HG03558 (cell line): ENCODE measurements at regions not wholly inside any gene's neighbourhood (a gene's known extent, or its start where the extent isn't known, plus 50 kb on each side); places are given as distances from the start of the nearest gene placed in this dataset.
"Not testable (repeated sequence)": the region's sequence is repeated elsewhere in the genome, so short reads cannot be mapped to it uniquely, and the experiment has no call there.

Source experiments
- ATAC-seq: cut with Tn5 transposase; IDR thresholded peaks from one replicate; pipeline ENCODE4 v1.9.1; 2021; ENCODE audit warnings: moderate number of reproducible peaks; ENCODE audit not compliant: unreplicated experiment; ENCODE audit errors: extremely low read depth

DNA sequence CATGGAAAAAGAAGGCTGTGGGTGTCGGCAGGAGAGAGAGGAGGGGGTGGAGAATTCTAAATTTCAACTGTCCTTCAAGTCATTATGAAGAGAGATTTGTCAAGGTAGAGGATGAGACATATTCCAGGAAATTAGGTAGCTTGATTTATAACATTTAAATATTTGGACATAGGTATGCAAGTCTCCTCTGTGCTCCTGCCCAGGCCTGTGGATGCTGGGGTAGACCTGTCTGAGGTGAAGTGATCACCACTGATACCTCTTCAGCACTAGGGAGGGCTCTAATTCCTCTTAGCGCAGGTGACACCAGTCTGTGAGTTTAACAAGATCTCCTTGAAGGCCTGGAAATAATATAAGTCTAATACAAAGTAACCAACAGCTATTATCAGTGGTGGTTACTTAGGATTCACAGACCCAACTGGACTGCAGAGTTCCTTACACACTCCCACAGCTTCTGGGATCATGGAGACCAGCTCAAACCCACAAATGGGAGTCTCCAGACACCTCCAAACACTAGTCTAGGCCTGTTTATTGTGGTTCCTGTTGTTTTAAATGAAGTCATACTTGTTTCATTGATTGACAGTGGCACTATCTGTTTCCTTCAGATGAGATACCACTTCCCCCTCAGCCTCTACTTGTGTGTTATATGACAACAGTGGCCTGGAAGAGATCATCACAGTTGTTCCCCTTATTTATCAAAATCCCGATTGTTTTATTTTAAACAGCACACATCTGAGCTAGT lies 104.1 kb upstream of the ITPRID2 start:
- ATAC-seq, result no peak

DNA sequence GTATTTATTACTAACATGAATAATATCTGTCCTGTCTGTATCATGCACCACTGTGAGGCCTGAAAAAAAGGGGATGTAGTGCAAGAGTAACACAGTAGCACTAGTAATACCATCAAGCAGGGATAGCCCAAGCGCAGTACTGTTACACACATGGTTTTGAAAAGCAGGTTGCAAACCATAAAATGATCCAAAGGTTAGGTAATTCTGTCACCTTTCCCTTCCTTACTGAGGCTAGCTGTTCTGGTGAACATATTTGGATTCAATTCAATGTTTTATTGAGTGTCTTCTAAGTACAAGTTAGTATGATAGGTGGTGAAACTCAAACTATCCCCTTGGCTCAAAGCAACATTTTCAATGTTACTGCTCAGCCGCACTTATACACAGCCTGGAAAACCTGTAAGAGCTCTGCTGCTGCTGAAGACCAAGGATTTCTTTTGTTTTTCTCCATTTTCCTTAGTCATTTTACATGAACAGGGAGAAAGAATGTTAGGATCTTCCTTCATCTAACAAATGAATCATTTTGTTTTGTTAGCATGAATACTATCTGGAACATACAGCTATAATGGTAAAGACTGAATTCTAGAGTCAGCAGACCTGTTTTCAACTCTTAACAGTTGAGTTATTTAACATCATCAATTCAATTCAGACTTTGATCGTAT lies 102.5 kb upstream of the ITPRID2 start:
- ATAC-seq, result no peak

DNA sequence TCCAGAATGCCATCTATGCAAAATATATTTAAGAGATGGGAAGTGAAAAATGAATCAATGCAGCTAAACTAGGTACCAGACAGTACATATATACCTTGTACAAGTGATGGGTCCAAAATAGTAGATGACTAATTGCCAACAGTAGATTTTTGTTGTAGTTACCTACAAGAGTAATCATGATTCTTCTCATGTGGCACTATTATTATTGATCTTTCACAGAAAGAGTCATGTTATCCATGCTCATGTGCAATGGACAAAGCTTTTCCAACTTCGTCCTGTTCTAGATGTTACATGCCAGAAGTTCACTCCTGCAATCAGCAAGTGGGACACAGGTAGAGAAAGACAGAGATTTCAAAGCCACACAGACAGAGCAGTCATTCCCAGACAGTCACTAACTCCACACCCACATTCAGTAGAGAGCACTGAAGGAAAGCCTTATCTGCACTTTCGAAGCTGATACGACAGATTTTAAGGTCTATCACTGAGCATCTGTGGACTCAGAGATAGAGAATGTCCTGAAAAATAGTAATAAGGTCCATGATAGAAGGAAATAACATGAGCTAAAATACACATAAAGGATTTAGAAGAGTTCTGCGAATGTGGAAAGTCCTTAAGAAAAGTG lies 101.6 kb upstream of the ITPRID2 start:
- no peak for ATAC-seq

DNA sequence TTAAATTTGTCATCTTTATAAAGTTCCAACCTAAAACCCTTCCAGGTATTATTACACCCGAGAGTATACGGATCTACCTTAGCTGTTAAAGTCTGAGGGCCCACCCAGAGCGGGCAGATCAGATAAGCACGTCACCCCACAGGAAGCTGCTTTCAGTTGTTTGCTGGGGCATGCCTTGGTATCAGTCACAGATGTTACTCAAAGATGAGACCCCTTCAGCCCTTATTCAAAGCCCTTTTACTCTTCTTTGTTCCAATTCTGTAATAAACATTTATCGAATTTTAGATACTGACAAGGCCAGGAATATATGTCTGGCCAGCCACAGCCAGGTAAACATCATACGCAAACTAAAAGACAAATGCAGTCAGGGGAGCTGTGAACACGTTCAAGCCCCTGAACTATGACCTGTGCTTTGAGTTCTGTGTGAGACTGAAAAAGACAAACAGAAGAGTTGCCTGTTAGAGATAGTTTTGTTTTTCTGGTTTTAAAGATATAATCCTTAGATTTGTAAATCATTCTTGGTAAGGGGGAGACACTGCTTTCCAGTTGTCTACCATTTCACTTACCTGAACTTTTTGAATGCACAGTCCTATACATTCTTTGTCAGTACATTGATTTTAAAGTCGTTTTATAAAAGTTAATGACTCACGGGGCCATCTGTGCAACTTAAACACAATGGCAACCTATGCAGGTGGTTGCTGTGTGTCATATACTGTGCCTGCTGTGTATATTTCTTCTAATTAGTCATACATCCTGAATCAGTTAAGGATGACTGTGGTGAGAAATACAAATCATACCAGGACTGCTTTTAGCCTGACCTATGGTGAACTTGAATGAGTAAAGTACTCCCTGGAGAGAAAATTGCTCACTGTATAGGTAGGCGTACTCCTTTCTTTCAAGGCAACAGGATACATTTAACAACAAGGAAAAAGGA lies 100.5 kb upstream of the ITPRID2 start:
- peak; percentile 98 for ATAC-seq

DNA sequence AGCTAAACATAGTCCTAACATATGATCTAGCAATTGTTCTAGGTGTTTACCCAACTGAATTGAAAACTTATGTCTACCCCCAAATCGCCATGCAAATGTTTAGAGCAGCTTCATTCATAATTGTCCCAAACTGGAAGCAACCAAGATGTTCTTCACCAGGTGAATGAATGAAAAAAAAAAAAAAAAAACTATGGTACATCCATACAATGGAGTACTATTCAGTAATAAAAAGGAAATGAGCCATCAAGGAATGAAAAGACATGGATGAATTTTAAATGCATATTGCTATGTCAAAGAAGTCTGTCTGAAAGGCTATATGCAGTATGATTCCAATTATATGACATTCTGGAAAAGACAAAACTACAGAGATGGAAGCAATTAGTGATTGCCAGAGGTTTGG lies 98.6 kb upstream of the ITPRID2 start:
- no peak for ATAC-seq

DNA sequence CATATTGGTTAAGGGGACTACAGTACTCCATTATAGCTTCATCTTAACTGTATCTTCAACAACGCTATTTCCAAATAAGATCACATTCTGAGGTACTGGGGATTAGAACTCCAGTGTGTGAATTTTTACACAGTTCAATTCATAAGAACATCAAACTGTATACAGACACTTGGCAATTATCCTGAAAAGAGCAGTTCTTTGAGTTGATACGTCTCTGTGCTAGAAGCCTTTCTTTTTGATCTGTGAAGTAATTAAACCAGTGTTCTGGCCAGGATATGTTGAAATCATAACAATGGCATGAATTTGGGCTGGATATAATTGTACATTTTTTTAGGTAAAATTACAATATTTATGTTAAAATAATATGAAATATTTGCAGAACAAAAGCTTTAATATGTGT lies 93.5 kb upstream of the ITPRID2 start:
- no peak for ATAC-seq

DNA sequence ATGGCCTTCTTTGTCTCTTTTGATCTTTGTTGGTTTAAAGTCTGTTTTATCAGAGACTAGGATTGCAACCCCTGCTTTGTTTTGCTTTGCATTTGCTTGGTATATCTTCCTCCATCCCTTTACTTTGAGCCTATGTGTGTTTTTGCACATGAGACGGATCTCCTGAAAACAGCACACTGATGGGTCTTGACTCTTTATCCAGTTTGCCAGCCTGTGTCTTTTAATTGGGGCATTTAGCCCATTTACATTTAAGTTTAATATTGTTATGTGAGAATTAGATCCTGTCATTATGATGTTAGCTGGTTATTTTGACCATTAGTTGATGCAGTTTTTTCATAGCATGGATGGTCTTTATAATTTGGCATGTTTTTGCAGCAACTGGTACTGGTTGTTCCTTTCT lies 89.2 kb upstream of the ITPRID2 start:
- not testable (repeated sequence) for ATAC-seq

DNA sequence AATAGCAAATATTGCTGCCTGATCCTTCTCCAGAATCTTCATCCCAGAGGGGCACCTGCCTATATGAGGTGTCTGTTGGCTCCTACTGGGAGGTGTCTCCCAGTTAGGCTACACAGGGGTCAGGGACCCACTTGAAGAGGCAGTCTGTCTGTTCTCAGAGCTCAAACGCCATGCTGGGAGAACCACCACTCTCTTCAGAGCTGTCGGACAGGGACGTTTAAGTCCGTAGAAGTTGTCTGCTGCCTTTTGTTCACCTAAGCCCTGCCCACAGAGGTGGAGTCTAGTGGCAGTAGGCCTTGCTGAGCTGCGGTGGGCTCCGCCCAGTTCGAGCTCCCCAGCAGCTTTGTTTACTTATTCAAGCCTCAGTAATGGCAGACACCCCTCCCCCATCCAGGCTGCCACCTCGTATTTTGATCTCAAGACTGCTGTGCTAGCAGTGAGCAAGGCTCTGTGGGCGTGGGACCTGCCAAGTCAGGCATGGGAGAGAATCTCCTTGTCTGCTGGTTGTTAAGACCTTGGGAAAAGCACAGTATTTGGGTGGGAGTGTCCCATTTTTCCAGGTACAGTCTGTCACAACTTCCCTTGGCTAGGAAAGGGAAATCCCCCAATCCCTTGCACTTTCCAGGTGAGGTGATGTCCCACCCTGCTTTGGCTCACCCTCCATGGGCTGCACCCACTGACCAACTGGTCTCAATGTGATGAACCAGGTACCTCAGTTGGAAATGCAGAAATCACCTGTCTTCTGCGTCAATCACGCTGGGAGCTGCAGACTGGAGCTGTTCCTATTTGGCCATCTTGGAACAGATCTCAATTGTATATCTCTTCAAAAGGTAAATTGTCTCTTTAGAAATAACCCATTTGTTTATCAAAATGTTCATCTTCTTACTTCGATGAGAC lies 87.4 kb upstream of the ITPRID2 start:
- not testable (repeated sequence) for ATAC-seq

DNA sequence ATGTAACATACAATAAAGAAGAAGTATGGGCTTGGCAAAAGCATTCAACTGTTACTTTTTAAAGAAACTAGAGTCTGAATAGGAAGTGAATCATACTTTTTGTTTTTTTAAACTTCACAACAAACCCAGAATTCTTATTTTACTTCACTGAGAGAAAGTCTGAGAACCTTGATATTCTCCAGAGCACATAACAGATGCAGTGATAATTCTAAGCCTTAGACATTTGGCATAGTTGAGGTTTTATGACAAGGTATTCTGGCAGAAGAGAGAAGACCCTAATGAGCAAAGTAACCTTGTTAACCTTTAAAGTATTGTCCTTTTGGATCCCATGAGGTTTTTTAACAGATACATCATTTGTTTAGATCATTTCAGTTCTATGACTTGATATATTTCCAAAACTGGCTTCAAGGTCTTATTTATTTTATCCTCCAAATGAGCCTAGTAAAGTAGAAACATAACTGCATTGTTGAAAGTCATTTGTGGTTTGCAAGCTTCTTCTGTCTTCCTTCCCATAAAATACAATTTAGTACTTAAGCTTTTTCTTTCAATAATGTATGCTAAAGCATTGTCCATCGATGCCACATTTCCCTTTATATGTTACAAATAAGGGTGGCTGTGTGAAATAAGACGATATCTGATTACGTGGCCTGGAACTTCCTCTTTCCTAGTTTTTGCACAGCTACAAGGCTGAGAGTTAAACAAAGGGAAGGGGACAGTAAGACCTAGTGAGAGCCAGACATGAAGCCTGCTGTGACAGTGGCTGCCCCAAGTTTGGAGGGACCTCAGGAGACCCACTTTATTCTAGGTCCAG lies 86.1 kb upstream of the ITPRID2 start:
- ATAC-seq, result no peak

DNA sequence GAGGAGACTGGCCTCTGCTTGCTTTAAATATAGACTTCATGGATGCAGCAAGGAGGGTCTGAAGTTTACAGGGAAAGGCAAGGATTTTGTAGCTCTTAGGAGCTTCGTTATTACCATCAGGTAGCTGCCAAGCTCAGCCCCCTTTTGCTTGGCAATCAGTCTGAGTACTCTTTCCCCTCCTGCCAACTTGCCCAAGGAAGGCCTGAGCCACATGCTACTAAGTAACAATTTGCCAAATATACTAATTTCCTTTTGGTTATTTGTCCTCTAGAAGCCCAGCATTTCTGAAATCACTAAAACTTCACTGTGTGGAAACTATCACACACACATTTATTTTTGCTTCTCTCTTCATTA lies 85.5 kb upstream of the ITPRID2 start:
- ATAC-seq, result no peak

DNA sequence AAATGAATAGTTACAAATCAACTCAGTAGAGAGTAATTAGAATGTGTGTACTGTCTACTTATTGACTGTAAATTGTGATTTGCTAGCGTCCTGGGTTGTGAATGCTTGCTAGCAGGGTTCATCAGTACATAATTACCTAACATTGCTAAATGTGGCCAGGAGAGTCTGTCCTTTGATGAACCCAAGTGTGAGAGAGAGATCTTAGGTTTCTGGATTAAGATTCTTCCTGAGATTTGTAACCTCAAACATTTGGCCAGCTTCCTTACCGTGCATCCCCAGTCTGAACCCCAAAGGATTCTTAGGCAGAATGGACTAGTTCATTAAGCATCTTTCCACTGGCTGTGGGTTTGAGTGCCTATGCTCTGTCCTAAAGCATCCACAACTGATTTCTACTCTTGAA lies 84.0 kb upstream of the ITPRID2 start:
- no peak for ATAC-seq

DNA sequence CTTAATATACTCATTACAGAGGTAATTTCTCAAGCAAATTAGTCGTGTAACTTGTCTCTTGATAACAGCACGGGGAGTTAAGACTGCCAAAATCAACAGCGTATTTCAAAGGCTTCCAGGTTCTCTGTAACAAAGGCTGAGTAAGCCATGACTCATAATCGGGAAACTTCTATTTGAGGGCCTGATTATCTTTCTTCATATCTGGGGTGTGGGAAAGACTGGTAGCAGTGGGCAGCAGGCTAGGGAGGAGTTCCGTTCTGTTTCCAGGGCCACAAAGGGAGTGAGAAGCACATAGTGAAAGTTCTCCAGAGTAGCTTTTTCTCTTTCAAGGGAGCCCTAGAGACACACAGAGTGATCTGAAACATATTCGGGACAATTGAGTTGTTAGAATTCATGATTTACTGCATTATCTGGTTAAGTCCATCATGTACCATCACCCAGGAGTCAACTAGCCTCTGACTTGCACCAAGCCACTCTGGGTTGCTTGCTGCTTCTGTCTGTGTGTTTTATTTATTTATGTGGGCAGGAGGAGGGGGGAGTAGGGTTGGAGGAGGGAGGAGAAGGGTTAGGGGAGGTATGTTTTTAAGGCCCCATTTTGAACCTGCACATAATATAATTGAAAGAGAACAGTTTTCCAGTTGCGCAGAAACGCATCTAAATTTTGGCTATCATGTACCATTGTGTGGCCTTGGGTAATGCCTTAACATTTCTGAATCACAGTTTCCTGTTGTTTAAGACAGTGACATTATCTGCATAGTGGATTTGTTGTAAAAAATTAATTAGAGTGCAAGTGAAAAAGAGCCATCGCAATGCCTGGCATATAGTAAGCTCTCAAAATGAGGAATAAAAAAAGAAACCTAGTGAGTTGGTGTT lies 80.5 kb upstream of the ITPRID2 start:
- no peak for ATAC-seq

DNA sequence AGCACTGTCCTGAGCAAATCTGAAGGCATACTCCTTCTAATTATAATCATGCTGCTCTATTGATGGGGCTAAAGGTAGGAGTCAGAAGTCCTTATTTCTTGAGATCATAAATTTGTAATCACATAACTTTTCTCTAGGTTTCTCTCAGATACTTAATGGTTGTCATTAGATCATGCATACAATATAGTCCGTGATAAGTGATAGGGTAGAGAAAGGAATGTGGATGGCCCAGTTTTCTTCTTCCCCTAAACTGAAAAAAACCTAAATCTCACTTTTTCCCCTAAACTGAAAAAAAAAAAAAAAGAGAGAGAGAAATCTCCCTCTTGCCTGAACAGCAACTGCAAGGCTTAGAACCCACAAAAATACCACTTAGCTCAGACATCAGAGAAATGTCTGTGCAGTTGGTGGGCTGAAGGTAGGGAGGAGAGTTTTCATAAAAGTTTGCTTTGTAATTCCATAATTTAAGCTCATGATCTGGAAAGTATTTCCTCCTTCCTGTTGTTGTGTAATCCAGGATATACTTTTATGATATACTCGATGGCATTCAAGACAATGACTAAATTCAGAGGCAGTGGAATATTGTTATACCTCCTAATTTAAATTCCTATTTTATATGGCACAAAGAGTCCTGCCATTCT lies 79.3 kb upstream of the ITPRID2 start:
- no peak for ATAC-seq

DNA sequence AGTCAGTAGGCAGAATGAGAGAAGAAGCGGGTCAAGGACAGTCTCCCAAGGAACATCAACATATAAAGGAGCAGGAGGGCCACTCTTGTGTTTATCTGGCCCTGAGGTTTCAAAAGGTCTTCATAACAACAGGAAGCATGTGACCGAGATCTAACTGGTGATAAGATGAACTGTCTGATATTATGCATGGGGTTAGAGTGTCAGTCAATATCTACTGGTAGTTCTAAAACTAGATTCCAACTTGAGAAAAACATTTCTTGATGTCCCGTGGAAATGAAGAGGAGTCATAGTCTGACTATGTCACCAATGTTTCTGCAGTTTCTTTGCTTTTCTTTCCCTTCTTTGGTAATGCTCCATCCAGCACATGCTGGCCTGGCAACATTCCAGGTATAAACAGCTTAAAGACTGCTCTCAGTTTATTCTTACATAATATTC lies 77.5 kb upstream of the ITPRID2 start:
- ATAC-seq, result no peak

DNA sequence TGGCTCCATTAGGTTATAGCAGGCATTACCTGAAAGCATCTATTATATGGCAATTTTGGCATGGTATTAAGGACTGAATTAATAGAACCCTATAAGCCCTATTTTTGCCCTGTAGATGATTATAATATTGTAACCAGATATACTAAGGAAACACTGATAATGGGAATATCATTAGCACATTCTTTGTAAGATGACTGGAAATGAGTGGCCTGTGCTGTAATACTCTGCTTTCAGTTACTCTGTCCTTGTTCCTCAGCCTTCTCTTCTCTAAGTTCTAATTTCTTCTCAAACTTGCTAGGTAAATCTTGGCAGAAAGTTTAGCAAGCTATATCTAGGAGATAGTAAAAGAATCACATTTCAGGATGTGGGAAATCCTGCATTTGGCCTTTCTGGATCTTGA lies 74.0 kb upstream of the ITPRID2 start:
- ATAC-seq, result no peak

DNA sequence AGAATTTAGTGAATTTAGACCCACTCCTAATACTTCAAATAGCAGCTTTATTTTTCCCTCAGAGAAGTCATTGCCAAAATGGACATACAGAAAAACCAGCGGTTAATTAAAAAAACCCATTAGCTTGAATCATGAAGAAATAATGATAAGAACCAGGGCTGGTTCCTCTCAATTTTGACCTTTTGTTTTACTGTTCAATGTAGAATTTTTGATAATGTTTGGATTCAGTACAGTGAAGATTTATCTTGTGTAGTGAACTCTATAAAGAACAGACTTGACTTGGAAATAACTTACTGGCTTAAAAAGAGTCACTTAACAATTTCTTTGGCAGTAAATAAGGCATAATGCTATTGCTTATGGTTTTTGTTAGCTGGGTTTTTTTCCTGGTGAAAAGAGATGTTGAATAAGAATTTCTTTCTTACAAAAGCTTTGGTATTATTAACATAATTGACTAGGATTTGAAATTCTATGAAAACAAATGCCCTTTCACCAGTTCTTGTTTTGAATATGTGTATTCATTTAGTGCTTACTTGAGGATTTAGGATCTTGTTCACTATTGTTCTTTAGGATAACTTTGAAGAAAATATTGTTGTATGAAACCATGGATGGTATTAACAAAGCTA lies 73.4 kb upstream of the ITPRID2 start:
- ATAC-seq, result no peak

DNA sequence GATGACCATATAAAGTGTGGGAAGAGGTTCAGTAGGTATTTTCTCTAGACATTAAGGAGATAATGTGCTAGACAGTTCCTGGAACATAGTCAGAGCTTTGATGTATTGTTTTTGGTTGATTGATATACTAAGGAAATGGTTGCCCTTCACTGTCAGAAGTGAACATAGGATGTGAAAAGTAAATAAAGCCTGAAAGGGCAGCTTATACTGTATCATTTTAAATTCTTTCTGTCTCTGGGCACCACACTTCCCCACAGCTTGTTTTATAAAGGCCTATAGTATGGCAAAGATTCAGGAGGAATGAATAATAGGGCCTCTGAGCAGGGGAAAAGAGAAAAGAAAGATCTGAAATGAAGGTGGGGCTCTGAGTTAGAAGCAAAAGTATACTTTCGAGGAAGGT lies 72.7 kb upstream of the ITPRID2 start:
- no peak for ATAC-seq
